ENCODE measurements at regions not wholly inside any gene's neighbourhood (a gene's known extent, or its start where the extent isn't known, plus 50 kb on each side); places are given as distances from the start of the nearest gene placed in this dataset.

GRCh38 chr6:15924893-15925292 is 204.0 kb upstream of the MYLIP start:
- Mint-ChIP-seq H3K36me3 (ENCODE audit: insufficient read depth, unreplicated experiment) (no peaks in the 10 kb centered on the region), H3K27ac (ENCODE audit: unreplicated experiment) (no peak overlapping the region), H3K4me3 (ENCODE audit: low read depth, unreplicated experiment) (no peak overlapping the region), H3K4me1 (ENCODE audit: low read depth, unreplicated experiment) (peaks cover 8% of the 10 kb centered on the region), H3K9me3 (ENCODE audit: low read depth, unreplicated experiment) (peaks cover 6% of the 10 kb centered on the region), H3K27me3 (ENCODE audit: unreplicated experiment) (no peaks in the 10 kb centered on the region)
- DNase-seq: no peak
- no peak for TF ChIP-seq CTCF (IDR thresholded peaks at IDR 0.05; ENCODE audit: unreplicated experiment)
- BruUV-seq (replicated peaks): no TSS peak
- CTCF ChIA-PET: no interaction called here
- intact Hi-C loops (cut with micrococcal nuclease; ENCODE audit: unreplicated experiment): no loop called here

DNA sequence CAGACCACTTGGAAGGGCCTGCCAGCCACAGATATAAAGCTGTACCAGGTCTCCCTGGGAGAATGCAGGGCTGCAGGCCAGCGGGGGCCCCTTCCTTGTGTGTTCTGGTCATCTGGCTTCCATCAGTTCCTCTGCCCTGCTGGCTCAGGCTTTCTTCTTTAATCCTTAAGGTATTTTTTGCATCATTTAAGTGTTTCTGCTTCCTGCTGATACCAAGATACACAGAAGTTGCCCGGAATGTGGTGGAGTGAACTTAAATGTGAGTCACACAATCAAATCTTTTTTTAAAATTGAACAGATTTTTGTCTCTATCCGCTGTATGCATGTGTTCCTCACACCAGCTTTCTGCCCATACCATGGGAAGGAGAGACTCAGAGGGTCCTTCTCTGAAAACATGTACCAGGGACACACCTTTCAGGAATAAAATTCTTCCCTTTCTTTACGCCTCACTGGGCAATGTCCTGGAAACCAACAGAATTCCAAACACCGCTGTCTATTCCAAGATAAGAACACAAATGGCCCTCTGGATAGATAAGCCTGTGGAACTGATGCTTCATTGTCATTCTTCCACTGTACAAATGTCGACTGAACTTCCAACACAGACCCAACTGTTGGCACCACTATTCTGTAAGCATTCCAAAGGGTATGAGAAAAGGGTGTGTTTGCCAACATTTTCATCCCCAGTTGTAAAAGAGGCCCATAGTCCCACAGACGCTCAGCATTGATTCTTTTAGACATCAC is 206.2 kb upstream of the MYLIP start:
- Mint-ChIP-seq H3K4me1 (ENCODE audit: low read depth, unreplicated experiment) (peaks cover 8% of the 10 kb centered on the region), H3K27me3 (ENCODE audit: unreplicated experiment) (no peaks in the 10 kb centered on the region), H3K4me3 (ENCODE audit: low read depth, unreplicated experiment) (no peak overlapping the region), H3K36me3 (ENCODE audit: insufficient read depth, unreplicated experiment) (no peaks in the 10 kb centered on the region), H3K9me3 (ENCODE audit: low read depth, unreplicated experiment) (peaks cover 6% of the 10 kb centered on the region), H3K27ac (ENCODE audit: unreplicated experiment) (no peak overlapping the region)
- intact Hi-C loops (cut with micrococcal nuclease; ENCODE audit: unreplicated experiment): no loop called here
- no TSS peak for BruUV-seq (replicated peaks)
- DNase-seq: no peak
- TF ChIP-seq CTCF (IDR thresholded peaks at IDR 0.05; ENCODE audit: unreplicated experiment): no peak
- CTCF ChIA-PET: no interaction called here

GRCh38 chr6:15921243-15921642 is 207.6 kb upstream of the MYLIP start:
- TF ChIP-seq CTCF (IDR thresholded peaks at IDR 0.05; ENCODE audit: unreplicated experiment): no peak
- Mint-ChIP-seq H3K9me3 (ENCODE audit: low read depth, unreplicated experiment) (peaks cover 3% of the 10 kb centered on the region), H3K4me1 (ENCODE audit: low read depth, unreplicated experiment) (peaks cover 8% of the 10 kb centered on the region), H3K4me3 (ENCODE audit: low read depth, unreplicated experiment) (no peak overlapping the region), H3K36me3 (ENCODE audit: insufficient read depth, unreplicated experiment) (no peaks in the 10 kb centered on the region), H3K27me3 (ENCODE audit: unreplicated experiment) (no peaks in the 10 kb centered on the region), H3K27ac (ENCODE audit: unreplicated experiment) (no peak overlapping the region)
- no TSS peak for BruUV-seq (replicated peaks)
- intact Hi-C loops (cut with micrococcal nuclease; ENCODE audit: unreplicated experiment): no loop called here
- CTCF ChIA-PET: no interaction called here
- no peak for DNase-seq

DNA sequence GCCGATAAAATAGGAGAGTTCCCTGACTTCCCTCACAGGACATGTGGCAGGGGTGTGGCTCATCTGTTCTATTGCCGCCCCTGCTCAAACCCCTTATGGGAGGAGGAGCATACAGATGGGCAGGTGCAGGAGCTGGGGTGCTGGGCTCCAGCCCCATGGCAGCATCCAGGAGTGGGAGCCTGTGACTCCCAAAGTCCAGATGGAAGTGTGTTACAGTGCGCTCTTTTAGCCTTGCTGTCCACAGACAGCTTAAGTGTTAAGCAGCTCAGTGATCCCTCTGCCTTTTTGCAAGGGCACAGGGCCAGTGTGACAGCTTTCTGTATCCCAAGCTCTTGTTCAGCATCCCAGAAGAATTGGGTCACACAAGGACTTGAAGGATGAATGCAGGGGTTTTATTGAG is 212.3 kb upstream of the MYLIP start:
- H3K4me1 Mint-ChIP-seq (ENCODE audit: low read depth, unreplicated experiment): no peaks in the 10 kb centered on the region
- no peaks in the 10 kb centered on the region for H3K36me3 Mint-ChIP-seq (ENCODE audit: insufficient read depth, unreplicated experiment)
- CTCF ChIA-PET: no interaction called here
- no peaks in the 10 kb centered on the region for H3K9me3 Mint-ChIP-seq (ENCODE audit: low read depth, unreplicated experiment)
- no peaks in the 10 kb centered on the region for H3K27me3 Mint-ChIP-seq (ENCODE audit: unreplicated experiment)
- no peak for DNase-seq
- intact Hi-C loops (cut with micrococcal nuclease; ENCODE audit: unreplicated experiment): no loop called here
- BruUV-seq (replicated peaks): no TSS peak
- no peak overlapping the region for H3K4me3 Mint-ChIP-seq (ENCODE audit: low read depth, unreplicated experiment)
- H3K27ac Mint-ChIP-seq (ENCODE audit: unreplicated experiment): no peak overlapping the region
- no peak for TF ChIP-seq CTCF (IDR thresholded peaks at IDR 0.05; ENCODE audit: unreplicated experiment)
